ENCODE measurements at regions not wholly inside any gene's neighbourhood (a gene's known extent, or its start where the extent isn't known, plus 50 kb on each side); places are given as distances from the start of the nearest gene placed in this dataset.

GRCh38 chr2:387980-388421 lies 100.1 kb upstream of the ALKAL2 start:
- Histone ChIP-seq H3K9ac (ENCODE audit: low read depth, low read length) (no peak overlapping the region), H4K20me1 (ENCODE audit: insufficient read depth, low read length) (no peaks in the 10 kb centered on the region), H3K4me1 (ENCODE audit: insufficient read depth, low read length) (peaks cover 6% of the 10 kb centered on the region), H3K9me3 (ENCODE audit: insufficient read depth, low read length, severe bottlenecking) (no peaks in the 10 kb centered on the region), H3K79me2 (ENCODE audit: insufficient read depth, low read length) (no peaks in the 10 kb centered on the region), H3K36me3 (ENCODE audit: insufficient read depth, low read length) (no peaks in the 10 kb centered on the region), H3K27ac (ENCODE audit: low read length) (no peak overlapping the region), H3K27me3 (ENCODE audit: insufficient read depth, low read length, poor library complexity) (no peaks in the 10 kb centered on the region), H3K4me3 (ENCODE audit: low read depth in 1 of 2, low read length in 2 of 2) (no peak overlapping the region), H2AFZ (ENCODE audit: low read depth, low read length) (no peak overlapping the region), H3K4me2 (ENCODE audit: insufficient read depth, low read length) (no peak overlapping the region)
- ATAC-seq (ENCODE audit: insufficient read depth, low read depth) (no peak), DNase-seq (no peak)
- TF ChIP-seq, protein P1, sequence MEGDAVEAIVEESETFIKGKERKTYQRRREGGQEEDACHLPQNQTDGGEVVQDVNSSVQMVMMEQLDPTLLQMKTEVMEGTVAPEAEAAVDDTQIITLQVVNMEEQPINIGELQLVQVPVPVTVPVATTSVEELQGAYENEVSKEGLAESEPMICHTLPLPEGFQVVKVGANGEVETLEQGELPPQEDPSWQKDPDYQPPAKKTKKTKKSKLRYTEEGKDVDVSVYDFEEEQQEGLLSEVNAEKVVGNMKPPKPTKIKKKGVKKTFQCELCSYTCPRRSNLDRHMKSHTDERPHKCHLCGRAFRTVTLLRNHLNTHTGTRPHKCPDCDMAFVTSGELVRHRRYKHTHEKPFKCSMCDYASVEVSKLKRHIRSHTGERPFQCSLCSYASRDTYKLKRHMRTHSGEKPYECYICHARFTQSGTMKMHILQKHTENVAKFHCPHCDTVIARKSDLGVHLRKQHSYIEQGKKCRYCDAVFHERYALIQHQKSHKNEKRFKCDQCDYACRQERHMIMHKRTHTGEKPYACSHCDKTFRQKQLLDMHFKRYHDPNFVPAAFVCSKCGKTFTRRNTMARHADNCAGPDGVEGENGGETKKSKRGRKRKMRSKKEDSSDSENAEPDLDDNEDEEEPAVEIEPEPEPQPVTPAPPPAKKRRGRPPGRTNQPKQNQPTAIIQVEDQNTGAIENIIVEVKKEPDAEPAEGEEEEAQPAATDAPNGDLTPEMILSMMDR (IDR thresholded peaks at IDR 0.05; ENCODE audit: borderline replicate concordance, extremely low read depth, low read length, poor library complexity, severe bottlenecking) = no peak
- TF ChIP-seq EZH2 (IDR thresholded peaks at IDR 0.05; ENCODE audit: borderline replicate concordance, low read depth, low read length, severe bottlenecking) = no peak

DNA sequence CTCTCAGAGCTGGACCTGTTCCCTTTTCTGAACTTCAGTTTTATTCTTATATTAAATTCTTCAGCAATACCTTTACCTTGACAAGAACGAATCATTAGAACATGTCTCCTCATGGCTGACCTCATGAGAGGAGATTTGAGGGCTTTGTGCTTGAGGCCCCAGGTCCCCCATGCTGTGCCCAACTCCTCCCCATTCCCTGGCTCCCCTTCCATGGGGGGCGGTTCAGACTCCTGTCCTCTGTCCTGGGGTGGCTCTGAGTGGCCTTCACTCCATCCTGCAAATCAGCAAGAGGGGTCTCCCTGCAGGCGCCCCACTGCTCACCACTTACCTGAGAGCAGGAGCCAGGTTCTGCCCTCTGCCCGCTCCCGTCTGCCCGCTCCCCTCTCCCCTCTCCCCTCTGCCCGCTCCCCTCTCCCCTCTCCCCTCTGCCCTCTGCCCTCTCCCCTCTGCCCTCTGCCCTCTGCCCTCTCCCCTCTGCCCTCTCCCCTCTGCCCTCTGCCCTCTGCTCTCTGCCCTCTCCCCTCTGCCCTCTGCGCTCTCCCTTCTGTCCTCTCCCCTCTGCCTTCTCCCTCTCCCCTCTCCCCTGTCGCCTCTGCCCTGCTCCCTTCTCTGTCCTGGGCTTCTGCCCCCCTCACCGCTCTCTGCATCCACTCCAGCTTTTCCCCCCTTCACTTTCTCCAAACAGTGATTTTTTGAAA lies 98.7 kb upstream of the ALKAL2 start:
- ATAC-seq (ENCODE audit: insufficient read depth, low read depth) = no peak
- Histone ChIP-seq H2AFZ (ENCODE audit: low read depth, low read length) (no peak overlapping the region), H3K9me3 (ENCODE audit: insufficient read depth, low read length, severe bottlenecking) (no peaks in the 10 kb centered on the region), H3K9ac (ENCODE audit: low read depth, low read length) (no peak overlapping the region), H3K27me3 (ENCODE audit: insufficient read depth, low read length, poor library complexity) (no peaks in the 10 kb centered on the region), H4K20me1 (ENCODE audit: insufficient read depth, low read length) (no peaks in the 10 kb centered on the region), H3K36me3 (ENCODE audit: insufficient read depth, low read length) (no peaks in the 10 kb centered on the region), H3K4me1 (ENCODE audit: insufficient read depth, low read length) (no peaks in the 10 kb centered on the region), H3K79me2 (ENCODE audit: insufficient read depth, low read length) (no peaks in the 10 kb centered on the region), H3K4me2 (ENCODE audit: insufficient read depth, low read length) (no peak overlapping the region), H3K4me3 (ENCODE audit: low read depth in 1 of 2, low read length in 2 of 2) (no peak overlapping the region), H3K27ac (ENCODE audit: low read length) (no peak overlapping the region)
- TF ChIP-seq EZH2 (IDR thresholded peaks at IDR 0.05; ENCODE audit: borderline replicate concordance, low read depth, low read length, severe bottlenecking) = no peak
- no peak for DNase-seq

- Histone ChIP-seq H3K36me3 (ENCODE audit: insufficient read depth, low read length) (no peaks in the 10 kb centered on the region), H2AFZ (ENCODE audit: low read depth, low read length) (no peak overlapping the region), H3K27me3 (ENCODE audit: insufficient read depth, low read length, poor library complexity) (no peaks in the 10 kb centered on the region), H3K4me2 (ENCODE audit: insufficient read depth, low read length) (no peak overlapping the region), H3K27ac (ENCODE audit: low read length) (no peak overlapping the region), H3K79me2 (ENCODE audit: insufficient read depth, low read length) (no peaks in the 10 kb centered on the region), H3K4me3 (ENCODE audit: low read depth in 1 of 2, low read length in 2 of 2) (no peak overlapping the region), H3K4me1 (ENCODE audit: insufficient read depth, low read length) (no peaks in the 10 kb centered on the region), H3K9me3 (ENCODE audit: insufficient read depth, low read length, severe bottlenecking) (no peaks in the 10 kb centered on the region), H3K9ac (ENCODE audit: low read depth, low read length) (no peak overlapping the region), H4K20me1 (ENCODE audit: insufficient read depth, low read length) (no peaks in the 10 kb centered on the region)
- ATAC-seq (ENCODE audit: insufficient read depth, low read depth) (no peak), DNase-seq (no peak)
- TF ChIP-seq, protein P1 (IDR thresholded peaks at IDR 0.05; ENCODE audit: borderline replicate concordance, extremely low read depth, low read length, poor library complexity, severe bottlenecking) = no peak
- TF ChIP-seq EZH2 (IDR thresholded peaks at IDR 0.05; ENCODE audit: borderline replicate concordance, low read depth, low read length, severe bottlenecking) = no peak
Measured at GRCh38 chr2:385785-386184, 97.9 kb upstream of the ALKAL2 start.

- no peaks in the 10 kb centered on the region for H3K27me3 ChIP-seq (ENCODE audit: insufficient read depth, low read length, poor library complexity)
- no peaks in the 10 kb centered on the region for H3K9me3 ChIP-seq (ENCODE audit: insufficient read depth, low read length, severe bottlenecking)
- H2AFZ ChIP-seq (ENCODE audit: low read depth, low read length) = no peak overlapping the region
- no peaks in the 10 kb centered on the region for H3K4me1 ChIP-seq (ENCODE audit: insufficient read depth, low read length)
- no peak overlapping the region for H3K4me2 ChIP-seq (ENCODE audit: insufficient read depth, low read length)
- no peaks in the 10 kb centered on the region for H4K20me1 ChIP-seq (ENCODE audit: insufficient read depth, low read length)
- DNase-seq = no peak
- no peaks in the 10 kb centered on the region for H3K79me2 ChIP-seq (ENCODE audit: insufficient read depth, low read length)
- no peak overlapping the region for H3K4me3 ChIP-seq (ENCODE audit: low read depth in 1 of 2, low read length in 2 of 2)
- TF ChIP-seq, protein P1 (IDR thresholded peaks at IDR 0.05; ENCODE audit: borderline replicate concordance, extremely low read depth, low read length, poor library complexity, severe bottlenecking) = no peak
- TF ChIP-seq EZH2 (IDR thresholded peaks at IDR 0.05; ENCODE audit: borderline replicate concordance, low read depth, low read length, severe bottlenecking) = no peak
- no peak overlapping the region for H3K9ac ChIP-seq (ENCODE audit: low read depth, low read length)
- H3K36me3 ChIP-seq (ENCODE audit: insufficient read depth, low read length) = no peaks in the 10 kb centered on the region
- no peak for ATAC-seq (ENCODE audit: insufficient read depth, low read depth)
- no peak overlapping the region for H3K27ac ChIP-seq (ENCODE audit: low read length)
Measured at GRCh38 chr2:385061-385460, 97.2 kb upstream of the ALKAL2 start.
